OCI-LY1 (cell line): ENCODE measurements at regions not wholly inside any gene's neighbourhood (a gene's known extent, or its start where the extent isn't known, plus 50 kb on each side); places are given as distances from the start of the nearest gene placed in this dataset.
"Not testable (repeated sequence)": the region's sequence is repeated elsewhere in the genome, so short reads cannot be mapped to it uniquely, and the experiment has no call there.

Experiments used
- EZH2 ChIP-seq: fragments of 200-600 bp; sonication (generic), shearing (Covaris generic); IDR thresholded peaks from 2 replicates; pipeline ENCODE4 v1.8.0; 2017; ENCODE audit warnings: borderline replicate concordance, mixed run types, mild to moderate bottlenecking, antibody characterized with exemption, low read length, moderate library complexity, mixed read lengths
- TF ChIP-seq, protein P1 (sequence below): fragments of 200-600 bp; sonication (generic), shearing (Covaris generic); IDR thresholded peaks from 2 replicates; pipeline ENCODE4 v1.5.1; 2017; ENCODE audit warnings: mild to moderate bottlenecking, antibody characterized with exemption, low read length, moderate library complexity, mixed read lengths

DNA sequence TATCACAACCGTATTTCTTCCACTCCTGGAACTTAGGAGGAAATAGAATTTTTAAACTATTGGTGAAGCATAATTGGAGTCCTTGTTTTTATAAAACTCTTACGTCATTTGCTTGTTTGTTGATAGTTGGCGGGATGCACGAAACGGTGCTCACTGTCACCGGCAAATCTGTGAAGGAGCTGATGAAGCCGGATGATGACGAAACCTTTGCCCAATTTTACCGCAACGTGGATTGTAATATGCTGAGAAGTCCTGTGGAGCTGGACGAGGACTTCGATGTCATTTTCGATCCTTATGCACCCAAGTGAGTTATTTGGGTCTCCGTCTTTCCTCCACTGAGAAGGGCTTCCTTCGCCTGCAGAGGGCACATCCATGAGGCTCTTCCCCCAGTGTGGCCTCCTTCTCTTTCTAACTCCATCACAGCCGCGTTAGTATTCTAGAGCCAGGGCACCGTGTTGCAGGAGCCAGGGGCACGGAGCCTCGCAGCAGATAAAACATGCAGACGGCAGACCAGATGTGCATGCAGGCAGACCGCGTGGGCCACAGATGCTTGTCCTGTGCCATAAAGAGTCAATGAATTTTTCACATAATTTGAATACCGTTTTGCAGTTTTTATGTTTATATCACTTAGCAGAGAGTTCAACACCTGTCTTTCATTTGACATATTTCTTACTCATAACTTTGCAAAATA, 61.5 kb upstream of the LYZL2 start:
- TF ChIP-seq, protein P1, sequence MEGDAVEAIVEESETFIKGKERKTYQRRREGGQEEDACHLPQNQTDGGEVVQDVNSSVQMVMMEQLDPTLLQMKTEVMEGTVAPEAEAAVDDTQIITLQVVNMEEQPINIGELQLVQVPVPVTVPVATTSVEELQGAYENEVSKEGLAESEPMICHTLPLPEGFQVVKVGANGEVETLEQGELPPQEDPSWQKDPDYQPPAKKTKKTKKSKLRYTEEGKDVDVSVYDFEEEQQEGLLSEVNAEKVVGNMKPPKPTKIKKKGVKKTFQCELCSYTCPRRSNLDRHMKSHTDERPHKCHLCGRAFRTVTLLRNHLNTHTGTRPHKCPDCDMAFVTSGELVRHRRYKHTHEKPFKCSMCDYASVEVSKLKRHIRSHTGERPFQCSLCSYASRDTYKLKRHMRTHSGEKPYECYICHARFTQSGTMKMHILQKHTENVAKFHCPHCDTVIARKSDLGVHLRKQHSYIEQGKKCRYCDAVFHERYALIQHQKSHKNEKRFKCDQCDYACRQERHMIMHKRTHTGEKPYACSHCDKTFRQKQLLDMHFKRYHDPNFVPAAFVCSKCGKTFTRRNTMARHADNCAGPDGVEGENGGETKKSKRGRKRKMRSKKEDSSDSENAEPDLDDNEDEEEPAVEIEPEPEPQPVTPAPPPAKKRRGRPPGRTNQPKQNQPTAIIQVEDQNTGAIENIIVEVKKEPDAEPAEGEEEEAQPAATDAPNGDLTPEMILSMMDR: not testable (repeated sequence)
- TF ChIP-seq EZH2: not testable (repeated sequence)
